Epithelial cell of esophagus (primary cell): ENCODE measurements at regions not wholly inside any gene's neighbourhood (a gene's known extent, or its start where the extent isn't known, plus 50 kb on each side); places are given as distances from the start of the nearest gene placed in this dataset.
A peak's percentile ranks its signal among the peaks of the same experiment; 100 is the strongest.

ENCODE experiments used
- DNase-seq: peaks from one replicate; pipeline ENCODE4 v3.0.0; 2010; ENCODE audit warnings: low read depth
- H3K4me3 ChIP-seq: 2 replicates; pipeline ENCODE4 v1.5.1; 2011; ENCODE audit warnings: mild to moderate bottlenecking, low read length, control low read depth
- TF ChIP-seq, protein P1 (sequence below): IDR thresholded peaks from 2 replicates; pipeline ENCODE4 v1.5.1; 2011; ENCODE audit warnings: low read depth, mild to moderate bottlenecking, low read length, control low read depth, inconsistent platforms; ENCODE audit not compliant: insufficient read depth; ENCODE audit errors: missing control alignments

DNA sequence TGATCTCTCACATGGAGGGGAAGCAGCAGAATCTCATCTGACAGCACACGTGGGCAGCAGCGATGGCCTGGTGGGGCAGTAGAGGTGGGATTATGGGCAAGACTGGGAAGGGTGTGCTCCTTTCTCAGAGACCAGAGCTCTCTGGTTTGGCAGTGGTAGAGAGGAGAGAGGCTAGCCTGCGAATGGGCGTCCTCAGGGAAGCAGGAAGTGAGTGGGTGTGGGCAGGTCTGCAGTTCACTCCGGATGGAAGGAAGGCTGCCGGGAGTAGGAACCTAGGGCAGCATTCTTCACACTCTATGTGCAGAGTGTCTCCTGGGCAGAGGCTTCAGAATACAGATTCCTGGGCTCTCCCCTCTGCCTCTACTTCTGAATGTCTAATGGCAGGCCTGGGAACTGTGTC lies 162.8 kb upstream of the BMPER start:
- peak; percentile 21 for DNase-seq
- H3K4me3 ChIP-seq, result no peak overlapping the region
- TF ChIP-seq, protein P1, sequence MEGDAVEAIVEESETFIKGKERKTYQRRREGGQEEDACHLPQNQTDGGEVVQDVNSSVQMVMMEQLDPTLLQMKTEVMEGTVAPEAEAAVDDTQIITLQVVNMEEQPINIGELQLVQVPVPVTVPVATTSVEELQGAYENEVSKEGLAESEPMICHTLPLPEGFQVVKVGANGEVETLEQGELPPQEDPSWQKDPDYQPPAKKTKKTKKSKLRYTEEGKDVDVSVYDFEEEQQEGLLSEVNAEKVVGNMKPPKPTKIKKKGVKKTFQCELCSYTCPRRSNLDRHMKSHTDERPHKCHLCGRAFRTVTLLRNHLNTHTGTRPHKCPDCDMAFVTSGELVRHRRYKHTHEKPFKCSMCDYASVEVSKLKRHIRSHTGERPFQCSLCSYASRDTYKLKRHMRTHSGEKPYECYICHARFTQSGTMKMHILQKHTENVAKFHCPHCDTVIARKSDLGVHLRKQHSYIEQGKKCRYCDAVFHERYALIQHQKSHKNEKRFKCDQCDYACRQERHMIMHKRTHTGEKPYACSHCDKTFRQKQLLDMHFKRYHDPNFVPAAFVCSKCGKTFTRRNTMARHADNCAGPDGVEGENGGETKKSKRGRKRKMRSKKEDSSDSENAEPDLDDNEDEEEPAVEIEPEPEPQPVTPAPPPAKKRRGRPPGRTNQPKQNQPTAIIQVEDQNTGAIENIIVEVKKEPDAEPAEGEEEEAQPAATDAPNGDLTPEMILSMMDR, result no peak

DNA sequence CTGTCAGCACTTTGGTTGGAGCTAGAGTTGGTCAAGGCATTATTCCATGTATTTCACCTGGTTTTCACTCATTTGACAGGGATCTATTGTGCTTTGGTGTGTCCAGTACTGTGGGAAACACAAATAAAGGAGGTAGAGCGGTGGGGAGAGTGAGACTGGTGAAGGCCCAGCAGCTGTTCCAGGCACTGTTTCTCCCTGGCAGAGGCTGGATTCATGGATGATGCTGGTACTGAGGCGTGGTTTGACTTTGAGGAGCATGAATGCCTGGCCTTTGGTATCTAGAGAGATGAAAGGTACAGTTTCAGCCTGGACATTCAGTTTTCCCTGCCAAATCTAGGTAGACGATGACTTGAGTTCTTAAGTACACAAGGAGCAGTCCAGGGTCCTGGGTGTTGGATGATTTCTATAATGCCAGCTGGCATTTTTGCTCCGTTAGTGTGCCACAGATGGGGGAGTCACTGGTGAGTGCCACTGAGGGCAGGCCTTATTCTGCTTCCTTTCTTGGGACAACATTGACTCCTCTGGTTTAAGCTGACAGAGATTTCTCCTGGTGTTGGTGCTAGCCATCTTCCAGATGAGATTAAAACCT lies 162.2 kb upstream of the BMPER start:
- no peak overlapping the region for H3K4me3 ChIP-seq
- TF ChIP-seq, protein P1, result no peak
- peak; percentile 64 for DNase-seq

DNA sequence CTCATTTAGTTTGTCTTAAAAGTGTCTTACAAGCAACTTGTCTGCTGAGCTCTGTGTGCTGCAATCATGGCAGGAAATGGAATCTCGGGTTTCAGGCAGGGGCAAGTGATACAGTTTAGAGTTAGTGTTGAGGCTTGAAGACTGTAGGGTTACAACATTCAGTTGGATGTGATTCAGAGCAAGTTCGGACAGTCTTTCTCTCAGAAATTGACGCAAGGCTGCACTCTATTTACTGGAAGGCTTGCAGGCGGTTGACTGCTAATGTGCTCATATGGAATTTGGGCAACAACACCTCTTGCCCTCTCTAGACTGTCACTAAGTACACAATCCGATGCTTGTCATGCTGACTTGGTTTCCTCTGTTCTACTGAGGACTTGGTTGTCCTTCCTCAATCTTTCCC lies 161.7 kb upstream of the BMPER start:
- TF ChIP-seq, protein P1, result no peak
- peak; percentile 98 for DNase-seq

DNA sequence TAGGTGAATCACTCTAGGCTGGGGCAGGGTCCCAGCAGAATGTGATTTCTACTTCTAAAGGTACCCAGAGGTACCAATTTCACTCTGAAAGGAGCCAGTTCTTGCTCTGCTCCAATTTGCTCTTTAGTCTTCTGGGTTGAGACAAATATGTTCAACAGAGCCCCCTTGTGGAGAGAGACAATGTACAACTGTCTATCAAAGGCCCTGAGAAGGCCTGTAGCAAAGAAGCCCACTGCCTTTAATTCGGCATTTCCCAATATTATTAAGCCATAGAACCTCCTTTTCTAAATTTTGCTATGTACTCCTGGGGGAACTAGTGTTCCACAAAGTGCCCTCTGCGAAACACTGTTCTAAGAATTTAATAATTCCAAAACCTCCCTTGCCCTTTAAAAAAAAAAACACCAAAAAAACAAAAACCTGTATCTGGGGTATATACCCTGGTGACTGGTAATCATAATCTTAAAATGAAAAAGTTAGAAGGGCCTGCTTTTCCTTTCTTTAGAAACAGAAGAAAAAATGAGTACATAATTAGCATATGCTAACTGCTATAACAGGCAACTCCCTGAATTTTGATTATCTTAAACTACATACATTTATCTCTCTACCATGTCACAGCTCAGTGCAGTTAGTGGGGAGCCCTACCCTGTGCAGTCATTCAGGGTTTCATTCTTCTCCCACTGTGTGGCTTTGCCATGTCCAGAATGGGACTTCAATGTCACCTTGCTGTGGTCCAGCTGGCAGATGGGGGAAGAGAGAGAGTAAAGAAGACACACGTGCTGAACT lies 160.9 kb upstream of the BMPER start:
- H3K4me3 ChIP-seq, result no peak overlapping the region
- TF ChIP-seq, protein P1, result peak; percentile 39
- DNase-seq, result peak; percentile 75

More for the DNA sequence above, 161.7 kb upstream of the BMPER start:
- H3K4me3 ChIP-seq, result no peak overlapping the region

DNA sequence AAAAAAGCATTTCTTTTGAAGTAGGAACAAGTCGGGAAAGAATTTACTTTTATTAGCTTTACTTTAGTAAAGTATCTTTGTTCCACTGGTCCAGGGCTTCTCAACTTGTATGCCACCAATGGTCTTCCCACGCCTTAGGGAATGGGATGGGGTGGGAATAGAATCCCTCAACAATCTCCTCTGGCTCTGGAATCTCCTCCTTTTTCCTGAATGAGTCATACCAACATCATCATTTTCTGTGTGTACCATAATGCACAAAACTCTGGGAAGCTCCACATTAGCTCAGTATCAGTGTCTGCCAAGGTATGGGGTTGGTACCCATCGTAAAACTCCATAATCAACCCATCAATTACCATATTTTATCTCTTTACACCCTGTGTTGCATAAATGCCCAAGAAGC lies 159.4 kb upstream of the BMPER start:
- peak; percentile 57 for DNase-seq
- no peak overlapping the region for H3K4me3 ChIP-seq
- TF ChIP-seq, protein P1, result no peak

DNA sequence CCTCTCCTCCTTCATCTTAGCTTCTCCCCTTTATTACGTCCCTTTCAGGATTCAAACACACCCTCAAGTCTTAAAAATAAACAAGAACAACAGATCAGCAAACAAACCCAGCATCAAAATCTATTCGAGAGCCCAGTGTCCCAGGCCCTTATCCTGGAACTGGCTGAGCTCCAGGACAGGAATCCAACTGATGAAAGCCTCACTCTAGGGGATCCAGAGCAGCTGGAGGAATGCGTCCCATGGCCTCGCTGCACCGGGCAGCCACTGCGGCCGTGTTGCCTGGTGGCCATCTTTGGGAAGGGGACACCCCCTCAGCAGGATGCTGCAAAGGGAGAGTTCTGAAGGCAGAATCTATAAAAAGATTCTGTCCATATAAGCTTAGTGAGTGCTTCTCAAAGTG lies 156.5 kb upstream of the BMPER start:
- TF ChIP-seq, protein P1, result no peak

More for the DNA sequence above, 156.5 kb upstream of the BMPER start:
- no peak for DNase-seq
- no peak overlapping the region for H3K4me3 ChIP-seq
